Common myeloid progenitor, CD34-positive (primary cell): ENCODE measurements at regions not wholly inside any gene's neighbourhood (a gene's known extent, or its start where the extent isn't known, plus 50 kb on each side); places are given as distances from the start of the nearest gene placed in this dataset.
"Not testable (repeated sequence)": the region's sequence is repeated elsewhere in the genome, so short reads cannot be mapped to it uniquely, and the experiment has no call there.

ENCODE experiments used
- CTCF ChIA-PET: fragments of 350-600 bp; sonication (Branson Sonifier 250); formaldehyde crosslinking; loops from one replicate; lab custom pipeline; 2021; ENCODE audit warnings: antibody characterized with exemption; lab: Charles Lee
- POLR2A ChIA-PET: fragments of 350-600 bp; sonication (Branson Sonifier 250); formaldehyde crosslinking; loops from one replicate; lab custom pipeline; 2021; ENCODE audit warnings: antibody characterized with exemption; lab: Charles Lee
- DNase-seq, 3 donors: peaks; one replicate each; pipeline versions ENCODE4 v3.0.0 to v3.0.0-alpha.2; 2013
- H3K27ac ChIP-seq, 2 experiments: 1 replicate in 1 of 2; 2 replicates in 1 of 2; pipeline ENCODE4 v1.7.0; 2013; ENCODE audit warnings: inconsistent platforms in 2 of 2, low read length in 2 of 2, mild to moderate bottlenecking in 2 of 2, low read depth in 1 of 2, moderate library complexity in 1 of 2; ENCODE audit not compliant: severe bottlenecking in 2 of 2, insufficient read depth in 1 of 2, poor library complexity in 1 of 2
- H3K27me3 ChIP-seq, 5 experiments: replicated peaks in 2 of 5; 1 replicate in 3 of 5; 2 replicates in 2 of 5; pipeline versions ENCODE4 v1.6.1 to v1.7.0; 2013; ENCODE audit warnings: low read length in 4 of 5, mild to moderate bottlenecking in 2 of 5, moderate library complexity in 2 of 5, inconsistent platforms in 1 of 5; ENCODE audit not compliant: insufficient read depth in 5 of 5, control insufficient read depth in 4 of 5
- H3K36me3 ChIP-seq, 4 experiments: 1 replicate in 2 of 4; 2 replicates in 2 of 4; pipeline versions ENCODE4 v1.6.1 to v1.7.0; 2013; ENCODE audit warnings: low read length in 3 of 4, control low read depth in 1 of 4, mild to moderate bottlenecking in 1 of 4; ENCODE audit not compliant: control insufficient read depth in 4 of 4, insufficient read depth in 4 of 4
- H3K4me1 ChIP-seq, 4 experiments: 1 replicate in 3 of 4; 2 replicates in 1 of 4; pipeline versions ENCODE4 v1.6.1 to v1.7.1; 2013; ENCODE audit warnings: low read length in 3 of 4, mild to moderate bottlenecking in 3 of 4, control low read depth in 1 of 4, inconsistent platforms in 1 of 4, moderate library complexity in 1 of 4; ENCODE audit not compliant: control insufficient read depth in 4 of 4, insufficient read depth in 4 of 4; ENCODE audit errors: control extremely low read depth in 1 of 4
- H3K4me3 ChIP-seq, 7 experiments: 1 replicate in 4 of 7; 2 replicates in 3 of 7; pipeline versions ENCODE4 v1.5.1 to v1.7.0; 2013; ENCODE audit warnings: mild to moderate bottlenecking in 7 of 7, low read length in 6 of 7, moderate library complexity in 6 of 7, inconsistent platforms in 2 of 7, low read depth in 2 of 7, control low read depth in 1 of 7; ENCODE audit not compliant: insufficient read depth in 4 of 7, control insufficient read depth in 1 of 7; ENCODE audit errors: extremely low read depth in 1 of 7
- H3K9me3 ChIP-seq, 5 experiments: 1 replicate in 4 of 5; 2 replicates in 1 of 5; pipeline versions ENCODE4 v1.6.1 to v1.7.1; 2013; ENCODE audit warnings: low read length in 4 of 5, mild to moderate bottlenecking in 2 of 5, inconsistent platforms in 1 of 5, low read depth in 1 of 5, moderate library complexity in 1 of 5; ENCODE audit not compliant: control insufficient read depth in 4 of 5, insufficient read depth in 2 of 5; ENCODE audit errors: control extremely low read depth in 1 of 5
- WGBS: methylation state at CpG from one replicate; pipeline ENCODE4 v1.1.5; 2013; ENCODE audit not compliant: insufficient coverage; 5-methylcytosine and 5-hydroxymethylcytosine counted together

- ChIA-PET POLR2A (no interaction called here), CTCF (interaction anchor here (1.5 kb wide), 1 partner anchor 12 kb away, joined by 4 read pairs; no protein-coding TSS in a partner anchor)
- DNase-seq: no peak
- no peaks in the 10 kb centered on the region for H3K9me3 ChIP-seq
- no peaks in the 10 kb centered on the region for H3K36me3 ChIP-seq
- H3K4me3 ChIP-seq: no peak overlapping the region
- WGBS: 100% methylated on average over 5 of the region's 5 CpGs
- peaks cover 0 to 3% (median 0%) of the 10 kb centered on the region in 4 experiments for H3K4me1 ChIP-seq
- peaks cover 0 to 8% (median 0%) of the 10 kb centered on the region in 5 experiments for H3K27me3 ChIP-seq
- no peak overlapping the region for H3K27ac ChIP-seq
These were observed 136.7 kb downstream of the SMIM20 start for GRCh38 chr4:26050671-26051070.

GRCh38 chr4:26051240-26051639 lies 137.2 kb downstream of the SMIM20 start:
- CTCF ChIA-PET: interaction anchor here (1.5 kb wide), 1 partner anchor 12 kb away, joined by 4 read pairs; no protein-coding TSS in a partner anchor
- peaks cover 0 to 3% (median 0%) of the 10 kb centered on the region in 4 experiments for H3K4me1 ChIP-seq

GRCh38 chr4:26052663-26053541 lies 138.9 kb downstream of the SMIM20 start:
- 96% methylated on average over 3 of the region's 9 CpGs for WGBS
- CTCF ChIA-PET: no interaction called here
- Histone ChIP-seq H3K4me1 (peaks cover 0 to 3% (median 0%) of the 10 kb centered on the region in 4 experiments), H3K4me3 (no peak overlapping the region), H3K9me3 (no peaks in the 10 kb centered on the region), H3K27ac (no peak overlapping the region), H3K27me3 (peaks cover 0 to 8% (median 0%) of the 10 kb centered on the region in 5 experiments), H3K36me3 (no peaks in the 10 kb centered on the region)
- POLR2A ChIA-PET: no interaction called here
- DNase-seq: no peak

More at GRCh38 chr4:26051240-26051639, 137.2 kb downstream of the SMIM20 start:
- Histone ChIP-seq H3K4me3 (no peak overlapping the region), H3K27me3 (peaks cover 0 to 8% (median 0%) of the 10 kb centered on the region in 5 experiments), H3K36me3 (no peaks in the 10 kb centered on the region), H3K9me3 (no peaks in the 10 kb centered on the region), H3K27ac (no peak overlapping the region)
- POLR2A ChIA-PET: no interaction called here
- 91% methylated on average over 6 of the region's 7 CpGs for WGBS
- no peak for DNase-seq

GRCh38 chr4:26053761-26054160 lies 139.7 kb downstream of the SMIM20 start:
- CTCF ChIA-PET: no interaction called here
- POLR2A ChIA-PET: no interaction called here
- H3K4me1 ChIP-seq: peaks cover 0 to 3% (median 2%) of the 10 kb centered on the region in 4 experiments
- no peaks in the 10 kb centered on the region for H3K9me3 ChIP-seq
- H3K27ac ChIP-seq: no peak overlapping the region
- H3K36me3 ChIP-seq: no peaks in the 10 kb centered on the region
- no peak overlapping the region for H3K4me3 ChIP-seq
- no peak for DNase-seq
- peaks cover 0 to 5% (median 0%) of the 10 kb centered on the region in 5 experiments for H3K27me3 ChIP-seq
- 100% methylated on average over 3 of the region's 4 CpGs for WGBS

- Histone ChIP-seq H3K27me3 (peaks cover 0 to 5% (median 2%) of the 10 kb centered on the region in 5 experiments), H3K4me1 (peaks cover 0 to 4% (median 2%) of the 10 kb centered on the region in 4 experiments), H3K27ac (no peak overlapping the region), H3K9me3 (peaks cover 0 to 4% (median 0%) of the 10 kb centered on the region in 5 experiments), H3K36me3 (no peaks in the 10 kb centered on the region), H3K4me3 (no peak overlapping the region)
- WGBS: 100% methylated on average over 4 of the region's 5 CpGs
- ChIA-PET CTCF (no interaction called here), POLR2A (no interaction called here)
- no peak for DNase-seq
These were observed 141.8 kb downstream of the SMIM20 start for GRCh38 chr4:26055855-26056254.

GRCh38 chr4:26056406-26056805 lies 142.4 kb downstream of the SMIM20 start:
- WGBS: 96% methylated on average over 4 of the region's 7 CpGs
- POLR2A ChIA-PET: no interaction called here
- no peak for DNase-seq
- Histone ChIP-seq H3K4me3 (no peak overlapping the region), H3K27ac (no peak overlapping the region), H3K4me1 (peaks cover 0 to 4% (median 2%) of the 10 kb centered on the region in 4 experiments), H3K27me3 (peaks cover 0 to 5% (median 2%) of the 10 kb centered on the region in 5 experiments), H3K36me3 (no peaks in the 10 kb centered on the region), H3K9me3 (peaks cover 0 to 4% (median 0%) of the 10 kb centered on the region in 5 experiments)
- CTCF ChIA-PET: interaction anchor here (1.7 kb wide), 1 partner anchor 38 kb away, joined by 4 read pairs; no protein-coding TSS in a partner anchor

- H3K4me3 ChIP-seq, H3K36me3 ChIP-seq, H3K4me1 ChIP-seq, DNase-seq, POLR2A ChIA-PET, H3K27ac ChIP-seq, H3K9me3 ChIP-seq, H3K27me3 ChIP-seq: not testable (repeated sequence)
- WGBS: no CpG with 5 or more reads among the region's 3 CpGs
- CTCF ChIA-PET: interaction anchor here (1.3 to 2.3 kb wide), 3 partner anchors 26 to 382 kb away, joined by 4 to 6 read pairs (median 4); no protein-coding TSS in a partner anchor
These were observed 143.8 kb downstream of the SMIM20 start for GRCh38 chr4:26057839-26058238.
